Neuron (in vitro differentiated cells): ENCODE measurements at regions not wholly inside any gene's neighbourhood (a gene's known extent, or its start where the extent isn't known, plus 50 kb on each side); places are given as distances from the start of the nearest gene placed in this dataset.
"Not testable (repeated sequence)": the region's sequence is repeated elsewhere in the genome, so short reads cannot be mapped to it uniquely, and the experiment has no call there.

Experiments used
- H2AFZ ChIP-seq: one replicate; pipeline ENCODE4 v1.6.1; 2013; ENCODE audit warnings: low read depth, mild to moderate bottlenecking, inconsistent platforms, low read length, moderate library complexity
- H3K27me3 ChIP-seq: one replicate; pipeline ENCODE4 v1.6.1; 2013; ENCODE audit warnings: low read length; ENCODE audit not compliant: insufficient read depth
- H3K36me3 ChIP-seq: one replicate; pipeline ENCODE4 v1.6.1; 2013; ENCODE audit warnings: low read length; ENCODE audit not compliant: insufficient read depth
- H3K4me1 ChIP-seq: one replicate; pipeline ENCODE4 v1.6.1; 2013; ENCODE audit warnings: low read length; ENCODE audit not compliant: insufficient read depth
- H3K4me3 ChIP-seq: 2 replicates; pipeline ENCODE4 v1.5.1; 2013; ENCODE audit warnings: mild to moderate bottlenecking, low read length, moderate library complexity
- H3K9me3 ChIP-seq: one replicate; pipeline ENCODE4 v1.6.1; 2013; ENCODE audit warnings: low read length

- not testable (repeated sequence) for H2AFZ ChIP-seq, H3K36me3 ChIP-seq, H3K4me3 ChIP-seq, H3K9me3 ChIP-seq, H3K4me1 ChIP-seq, H3K27me3 ChIP-seq
These were observed 204.9 kb downstream of the NPIPA8 start for GRCh38 chr16:18131587-18131986.

- not testable (repeated sequence) for H3K9me3 ChIP-seq, H2AFZ ChIP-seq, H3K4me1 ChIP-seq, H3K27me3 ChIP-seq, H3K4me3 ChIP-seq, H3K36me3 ChIP-seq
These were observed 205.9 kb downstream of the NPIPA8 start for GRCh38 chr16:18130478-18131120.

GRCh38 chr16:18127033-18127432 lies 209.5 kb downstream of the NPIPA8 start:
- H3K27me3 ChIP-seq, H3K4me1 ChIP-seq, H3K4me3 ChIP-seq, H2AFZ ChIP-seq, H3K9me3 ChIP-seq, H3K36me3 ChIP-seq: not testable (repeated sequence)

GRCh38 chr16:18119092-18119491 lies 217.4 kb downstream of the NPIPA8 start:
- H3K4me3 ChIP-seq, H3K36me3 ChIP-seq, H3K9me3 ChIP-seq, H3K4me1 ChIP-seq, H3K27me3 ChIP-seq, H2AFZ ChIP-seq: not testable (repeated sequence)

GRCh38 chr16:18118684-18119083 lies 217.9 kb downstream of the NPIPA8 start:
- H2AFZ ChIP-seq, H3K27me3 ChIP-seq, H3K4me3 ChIP-seq, H3K4me1 ChIP-seq, H3K9me3 ChIP-seq, H3K36me3 ChIP-seq: not testable (repeated sequence)

GRCh38 chr16:18118071-18118470 lies 218.5 kb downstream of the NPIPA8 start:
- H3K27me3 ChIP-seq, H3K9me3 ChIP-seq, H3K36me3 ChIP-seq, H3K4me3 ChIP-seq, H3K4me1 ChIP-seq, H2AFZ ChIP-seq: not testable (repeated sequence)

GRCh38 chr16:18104412-18104811 lies 232.1 kb downstream of the NPIPA8 start:
- H2AFZ ChIP-seq, H3K36me3 ChIP-seq, H3K4me1 ChIP-seq, H3K27me3 ChIP-seq, H3K4me3 ChIP-seq, H3K9me3 ChIP-seq: not testable (repeated sequence)

- not testable (repeated sequence) for H2AFZ ChIP-seq, H3K36me3 ChIP-seq, H3K4me1 ChIP-seq, H3K4me3 ChIP-seq, H3K27me3 ChIP-seq, H3K9me3 ChIP-seq
These were observed 235.5 kb downstream of the NPIPA8 start for GRCh38 chr16:18101077-18101476.

- H3K9me3 ChIP-seq, H3K36me3 ChIP-seq, H3K4me3 ChIP-seq, H3K4me1 ChIP-seq, H3K27me3 ChIP-seq, H2AFZ ChIP-seq: not testable (repeated sequence)
These were observed 243.9 kb downstream of the NPIPA8 start for GRCh38 chr16:18092605-18093004.

- not testable (repeated sequence) for H3K9me3 ChIP-seq
These were observed 255.7 kb downstream of the NPIPA8 start for GRCh38 chr16:18080658-18081363.

GRCh38 chr16:18077910-18078309 lies 258.6 kb downstream of the NPIPA8 start:
- H2AFZ ChIP-seq, H3K4me1 ChIP-seq, H3K9me3 ChIP-seq, H3K27me3 ChIP-seq, H3K4me3 ChIP-seq, H3K36me3 ChIP-seq: not testable (repeated sequence)

More at GRCh38 chr16:18080658-18081363, 255.7 kb downstream of the NPIPA8 start:
- not testable (repeated sequence) for H3K36me3 ChIP-seq, H3K4me3 ChIP-seq, H2AFZ ChIP-seq, H3K27me3 ChIP-seq, H3K4me1 ChIP-seq

- no peaks in the 10 kb centered on the region for H3K4me1 ChIP-seq
- no peaks in the 10 kb centered on the region for H3K36me3 ChIP-seq
- H3K9me3 ChIP-seq: no peaks in the 10 kb centered on the region
- H3K27me3 ChIP-seq: no peaks in the 10 kb centered on the region
- H2AFZ ChIP-seq: no peak overlapping the region
- H3K4me3 ChIP-seq: no peak overlapping the region
These were observed 264.4 kb downstream of the NPIPA8 start for GRCh38 chr16:18072161-18072560.

- Histone ChIP-seq H3K4me3 (no peak overlapping the region), H2AFZ (no peak overlapping the region), H3K27me3 (no peaks in the 10 kb centered on the region), H3K9me3 (no peaks in the 10 kb centered on the region), H3K36me3 (no peaks in the 10 kb centered on the region), H3K4me1 (no peaks in the 10 kb centered on the region)
These were observed 266.9 kb downstream of the NPIPA8 start for GRCh38 chr16:18069683-18070082.

GRCh38 chr16:18068477-18068876 lies 268.1 kb downstream of the NPIPA8 start:
- Histone ChIP-seq H3K4me1 (no peaks in the 10 kb centered on the region), H3K9me3 (no peaks in the 10 kb centered on the region), H3K4me3 (no peak overlapping the region), H3K27me3 (no peaks in the 10 kb centered on the region), H3K36me3 (no peaks in the 10 kb centered on the region), H2AFZ (no peak overlapping the region)
